Vagina (tissue), 2 donors: ENCODE measurements at regions not wholly inside any gene's neighbourhood (a gene's known extent, or its start where the extent isn't known, plus 50 kb on each side); places are given as distances from the start of the nearest gene placed in this dataset.

ENCODE experiments used
- POLR2A ChIP-seq, 2 donors: fragments of 450-650 bp; IDR thresholded peaks; one replicate each; pipeline ENCODE4 v1.6.1; 2017; ENCODE audit warnings: antibody characterized with exemption in 2 of 2, mild to moderate bottlenecking in 2 of 2, moderate library complexity in 2 of 2
- POLR2AphosphoS5 ChIP-seq, 2 donors: sonication (generic); formaldehyde crosslinking; IDR thresholded peaks; one replicate each; pipeline ENCODE4 v1.9.0; 2017; ENCODE audit warnings: antibody characterized with exemption in 2 of 2, mild to moderate bottlenecking in 2 of 2, low read depth in 1 of 2; ENCODE audit not compliant: insufficient read depth in 1 of 2
- TF ChIP-seq, protein P1 (sequence below), 3 experiments: fragments of 450-650 bp in 2 of 3; fragments of 200-600 bp in 1 of 3; sonication (generic) in 1 of 3; IDR thresholded peaks; one replicate each; pipeline ENCODE4 v1.5.1; 2017 to 2019; ENCODE audit warnings: antibody characterized with exemption in 3 of 3, mild to moderate bottlenecking in 2 of 3, moderate library complexity in 2 of 3

- TF ChIP-seq, protein P1, sequence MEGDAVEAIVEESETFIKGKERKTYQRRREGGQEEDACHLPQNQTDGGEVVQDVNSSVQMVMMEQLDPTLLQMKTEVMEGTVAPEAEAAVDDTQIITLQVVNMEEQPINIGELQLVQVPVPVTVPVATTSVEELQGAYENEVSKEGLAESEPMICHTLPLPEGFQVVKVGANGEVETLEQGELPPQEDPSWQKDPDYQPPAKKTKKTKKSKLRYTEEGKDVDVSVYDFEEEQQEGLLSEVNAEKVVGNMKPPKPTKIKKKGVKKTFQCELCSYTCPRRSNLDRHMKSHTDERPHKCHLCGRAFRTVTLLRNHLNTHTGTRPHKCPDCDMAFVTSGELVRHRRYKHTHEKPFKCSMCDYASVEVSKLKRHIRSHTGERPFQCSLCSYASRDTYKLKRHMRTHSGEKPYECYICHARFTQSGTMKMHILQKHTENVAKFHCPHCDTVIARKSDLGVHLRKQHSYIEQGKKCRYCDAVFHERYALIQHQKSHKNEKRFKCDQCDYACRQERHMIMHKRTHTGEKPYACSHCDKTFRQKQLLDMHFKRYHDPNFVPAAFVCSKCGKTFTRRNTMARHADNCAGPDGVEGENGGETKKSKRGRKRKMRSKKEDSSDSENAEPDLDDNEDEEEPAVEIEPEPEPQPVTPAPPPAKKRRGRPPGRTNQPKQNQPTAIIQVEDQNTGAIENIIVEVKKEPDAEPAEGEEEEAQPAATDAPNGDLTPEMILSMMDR (IDR thresholded peaks at IDR 0.05), result no peak
- TF ChIP-seq POLR2A (IDR thresholded peaks at IDR 0.05), result no peak
- TF ChIP-seq POLR2AphosphoS5 (IDR thresholded peaks at IDR 0.05; ENCODE audit: insufficient read depth in 1 of 2, low read depth in 1 of 2), result no peak
Measured at GRCh38 chr22:48428631-48429371, 1398.9 kb downstream of the BRD1 start.
